H1 (cell line): ENCODE measurements at regions not wholly inside any gene's neighbourhood (a gene's known extent, or its start where the extent isn't known, plus 50 kb on each side); places are given as distances from the start of the nearest gene placed in this dataset.

Source experiments
- ASH2L ChIP-seq: fragments of 200-600, 300-600 bp; sonication (generic); IDR thresholded peaks from one replicate; pipeline ENCODE4 v1.7.1; 2017; ENCODE audit warnings: low read length
- CHD2 ChIP-seq: IDR thresholded peaks from 2 replicates; pipeline ENCODE4 v1.6.1; 2012; ENCODE audit warnings: low read length, improper control_type of control experiment
- EGR1 ChIP-seq: IDR thresholded peaks from 2 replicates; pipeline ENCODE4 v1.6.1; 2011; ENCODE audit warnings: low read depth, low read length, borderline replicate concordance
- FOSL1 ChIP-seq: IDR thresholded peaks from 2 replicates; pipeline ENCODE4 v1.6.1; 2011; ENCODE audit warnings: mild to moderate bottlenecking, low read depth, low read length, moderate library complexity; ENCODE audit not compliant: insufficient read depth
- HDAC2 ChIP-seq, 2 experiments: fragments of 300-600 bp in 1 of 2; sonication (generic) in 1 of 2; IDR thresholded peaks; 2 replicates each; pipeline ENCODE4 v1.6.1; 2011 to 2012; ENCODE audit warnings: low read depth in 2 of 2, low read length in 2 of 2, mild to moderate bottlenecking in 2 of 2, moderate library complexity in 2 of 2, borderline replicate concordance in 1 of 2, inconsistent platforms in 1 of 2
- NANOG ChIP-seq: IDR thresholded peaks from 2 replicates; pipeline ENCODE4 v1.6.1; 2011; ENCODE audit warnings: low read length, low read depth, mild to moderate bottlenecking, inconsistent platforms; ENCODE audit not compliant: insufficient read depth, poor library complexity, severe bottlenecking
- TCF12 ChIP-seq: IDR thresholded peaks from 2 replicates; pipeline ENCODE4 v1.6.1; 2011; ENCODE audit warnings: low read depth, mild to moderate bottlenecking, low read length

DNA sequence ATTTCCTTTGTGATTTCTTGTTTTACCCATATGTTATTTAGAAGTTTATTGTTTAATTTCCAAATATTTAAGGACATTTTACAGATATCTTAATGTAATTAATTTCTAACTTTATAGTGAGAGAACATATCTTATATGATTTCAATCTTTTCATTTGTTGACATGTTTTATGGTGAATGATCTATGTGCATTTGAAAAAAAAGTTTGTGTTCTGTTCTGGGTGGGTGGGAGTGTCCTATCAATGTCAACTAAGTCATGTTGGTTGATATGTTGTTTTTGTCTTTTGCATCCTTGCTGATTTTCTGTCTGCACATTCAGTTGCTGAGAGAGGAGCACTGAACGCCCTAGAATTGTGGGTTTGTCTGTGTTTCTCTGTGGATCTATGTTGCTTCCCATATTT is 50.3 kb upstream of the CBFA2T3 start (continued):
- TF ChIP-seq NANOG: no peak
- no peak for TF ChIP-seq HDAC2 (IDR thresholded peaks at IDR 0.05; ENCODE audit: borderline replicate concordance in 1 of 2, low read depth in 2 of 2, low read length in 2 of 2)
- no peak for TF ChIP-seq FOSL1
- TF ChIP-seq TCF12: no peak
- TF ChIP-seq ASH2L: no peak
- no peak for TF ChIP-seq EGR1
- TF ChIP-seq CHD2: no peak
